ENCODE measurements at regions not wholly inside any gene's neighbourhood (a gene's known extent, or its start where the extent isn't known, plus 50 kb on each side); places are given as distances from the start of the nearest gene placed in this dataset.

- H3K9me3 ChIP-seq: no peaks in the 10 kb centered on the region
- H3K4me3 ChIP-seq: no peak overlapping the region
- 34% methylated on average over 2 of the region's 2 CpGs for WGBS
- no peaks in the 10 kb centered on the region for H3K36me3 ChIP-seq
- no peak for DNase-seq (ENCODE audit: low spot score in 2 of 2)
- TF ChIP-seq EP300 (IDR thresholded peaks at IDR 0.05) (no peak), CTCF (IDR thresholded peaks at IDR 0.05) (no peak), POLR2A (IDR thresholded peaks at IDR 0.05) (no peak), POLR2AphosphoS5 (IDR thresholded peaks at IDR 0.05) (no peak)
- no peaks in the 10 kb centered on the region for H3K4me1 ChIP-seq
- no peaks in the 10 kb centered on the region for H3K27me3 ChIP-seq
- no peak overlapping the region for H3K27ac ChIP-seq
Measured at GRCh38 chr4:187274153-187274552, 550.5 kb upstream of the FAT1 start.

- Histone ChIP-seq H3K4me1 (no peaks in the 10 kb centered on the region), H3K4me3 (no peak overlapping the region), H3K27me3 (no peaks in the 10 kb centered on the region), H3K9me3 (no peaks in the 10 kb centered on the region), H3K27ac (no peak overlapping the region), H3K36me3 (no peaks in the 10 kb centered on the region)
- 67% methylated on average over 7 of the region's 7 CpGs for WGBS
- TF ChIP-seq EP300 (IDR thresholded peaks at IDR 0.05) (no peak), POLR2A (IDR thresholded peaks at IDR 0.05) (no peak), CTCF (IDR thresholded peaks at IDR 0.05) (no peak), POLR2AphosphoS5 (IDR thresholded peaks at IDR 0.05) (no peak)
- no peak for DNase-seq (ENCODE audit: low spot score in 2 of 2)
Measured at GRCh38 chr4:187276736-187277408, 553.2 kb upstream of the FAT1 start.

- Histone ChIP-seq H3K36me3 (no peaks in the 10 kb centered on the region), H3K9me3 (no peaks in the 10 kb centered on the region), H3K27ac (no peak overlapping the region), H3K4me3 (no peak overlapping the region), H3K4me1 (no peaks in the 10 kb centered on the region), H3K27me3 (no peaks in the 10 kb centered on the region)
- TF ChIP-seq POLR2AphosphoS5 (IDR thresholded peaks at IDR 0.05): no peak
- no peak for TF ChIP-seq CTCF (IDR thresholded peaks at IDR 0.05)
- TF ChIP-seq POLR2A (IDR thresholded peaks at IDR 0.05): no peak
- TF ChIP-seq EP300 (IDR thresholded peaks at IDR 0.05): no peak
- no peak for DNase-seq (ENCODE audit: low spot score in 2 of 2)
- 26% methylated on average over 10 of the region's 10 CpGs for WGBS
Measured at GRCh38 chr4:187283201-187283955, 559.7 kb upstream of the FAT1 start.

GRCh38 chr4:187286525-187286924 lies 562.9 kb upstream of the FAT1 start:
- 51% methylated on average over 6 of the region's 6 CpGs for WGBS
- TF ChIP-seq POLR2A (IDR thresholded peaks at IDR 0.05): no peak
- TF ChIP-seq CTCF (IDR thresholded peaks at IDR 0.05): no peak
- TF ChIP-seq EP300 (IDR thresholded peaks at IDR 0.05): no peak
- TF ChIP-seq POLR2AphosphoS5 (IDR thresholded peaks at IDR 0.05): no peak
- Histone ChIP-seq H3K27ac (no peak overlapping the region), H3K4me3 (no peak overlapping the region), H3K9me3 (no peaks in the 10 kb centered on the region), H3K36me3 (no peaks in the 10 kb centered on the region), H3K4me1 (no peaks in the 10 kb centered on the region), H3K27me3 (no peaks in the 10 kb centered on the region)
- DNase-seq (ENCODE audit: low spot score in 2 of 2): no peak

GRCh38 chr4:187289371-187289770 lies 565.7 kb upstream of the FAT1 start:
- H3K4me3 ChIP-seq: no peak overlapping the region
- no peak for TF ChIP-seq POLR2AphosphoS5 (IDR thresholded peaks at IDR 0.05)
- TF ChIP-seq CTCF (IDR thresholded peaks at IDR 0.05): no peak
- TF ChIP-seq EP300 (IDR thresholded peaks at IDR 0.05): no peak
- no peak for TF ChIP-seq POLR2A (IDR thresholded peaks at IDR 0.05)
- no peaks in the 10 kb centered on the region for H3K9me3 ChIP-seq
- H3K36me3 ChIP-seq: no peaks in the 10 kb centered on the region
- no peaks in the 10 kb centered on the region for H3K27me3 ChIP-seq
- H3K4me1 ChIP-seq: no peaks in the 10 kb centered on the region
- DNase-seq (ENCODE audit: low spot score in 2 of 2): no peak
- no peak overlapping the region for H3K27ac ChIP-seq
- 39% methylated on average over 2 of the region's 2 CpGs for WGBS
